ENCODE measurements at regions not wholly inside any gene's neighbourhood (a gene's known extent, or its start where the extent isn't known, plus 50 kb on each side); places are given as distances from the start of the nearest gene placed in this dataset.

DNA sequence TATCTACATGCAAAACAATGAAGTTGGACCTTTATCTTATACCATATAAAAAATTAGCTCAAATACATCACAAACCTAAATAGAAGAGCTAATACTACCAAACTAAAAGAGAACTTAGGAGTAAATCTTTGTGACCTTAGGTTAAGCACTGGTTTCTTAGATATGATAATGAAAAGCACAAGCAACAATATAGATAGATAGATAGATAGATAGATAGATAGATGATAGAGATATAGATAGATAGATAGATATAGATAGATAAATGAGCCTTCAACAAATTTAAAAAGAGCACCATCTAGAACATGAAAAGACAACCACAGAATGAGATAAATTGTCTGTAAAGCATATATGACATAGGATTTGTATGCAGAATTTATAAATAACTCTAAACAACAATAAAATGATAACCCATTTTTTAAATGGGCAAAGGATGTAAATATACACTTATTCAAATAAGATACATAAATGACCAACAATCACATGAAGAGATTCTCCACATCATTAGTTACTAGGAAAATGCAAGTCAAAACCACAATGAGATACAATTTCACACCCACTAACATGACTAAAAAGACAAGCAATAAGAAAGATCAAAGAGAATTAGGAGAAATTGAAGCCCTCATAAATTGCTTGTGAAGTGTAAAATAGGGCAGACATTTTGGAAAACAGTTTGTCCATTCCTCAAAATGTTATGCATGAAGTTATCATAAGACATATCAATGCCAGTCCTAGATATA, 293.7 kb downstream of the BTG1 start:
- Histone ChIP-seq H3K4me3 (ENCODE audit: low read depth, low read length) (no peak overlapping the region), H3K4me1 (no peaks in the 10 kb centered on the region), H3K27me3 (no peaks in the 10 kb centered on the region), H3K36me3 (no peaks in the 10 kb centered on the region), H3K9me3 (no peaks in the 10 kb centered on the region)
- no peak for DNase-seq
- TF ChIP-seq, protein P1, sequence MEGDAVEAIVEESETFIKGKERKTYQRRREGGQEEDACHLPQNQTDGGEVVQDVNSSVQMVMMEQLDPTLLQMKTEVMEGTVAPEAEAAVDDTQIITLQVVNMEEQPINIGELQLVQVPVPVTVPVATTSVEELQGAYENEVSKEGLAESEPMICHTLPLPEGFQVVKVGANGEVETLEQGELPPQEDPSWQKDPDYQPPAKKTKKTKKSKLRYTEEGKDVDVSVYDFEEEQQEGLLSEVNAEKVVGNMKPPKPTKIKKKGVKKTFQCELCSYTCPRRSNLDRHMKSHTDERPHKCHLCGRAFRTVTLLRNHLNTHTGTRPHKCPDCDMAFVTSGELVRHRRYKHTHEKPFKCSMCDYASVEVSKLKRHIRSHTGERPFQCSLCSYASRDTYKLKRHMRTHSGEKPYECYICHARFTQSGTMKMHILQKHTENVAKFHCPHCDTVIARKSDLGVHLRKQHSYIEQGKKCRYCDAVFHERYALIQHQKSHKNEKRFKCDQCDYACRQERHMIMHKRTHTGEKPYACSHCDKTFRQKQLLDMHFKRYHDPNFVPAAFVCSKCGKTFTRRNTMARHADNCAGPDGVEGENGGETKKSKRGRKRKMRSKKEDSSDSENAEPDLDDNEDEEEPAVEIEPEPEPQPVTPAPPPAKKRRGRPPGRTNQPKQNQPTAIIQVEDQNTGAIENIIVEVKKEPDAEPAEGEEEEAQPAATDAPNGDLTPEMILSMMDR (IDR thresholded peaks at IDR 0.05; ENCODE audit: low read depth, low read length): no peak

DNA sequence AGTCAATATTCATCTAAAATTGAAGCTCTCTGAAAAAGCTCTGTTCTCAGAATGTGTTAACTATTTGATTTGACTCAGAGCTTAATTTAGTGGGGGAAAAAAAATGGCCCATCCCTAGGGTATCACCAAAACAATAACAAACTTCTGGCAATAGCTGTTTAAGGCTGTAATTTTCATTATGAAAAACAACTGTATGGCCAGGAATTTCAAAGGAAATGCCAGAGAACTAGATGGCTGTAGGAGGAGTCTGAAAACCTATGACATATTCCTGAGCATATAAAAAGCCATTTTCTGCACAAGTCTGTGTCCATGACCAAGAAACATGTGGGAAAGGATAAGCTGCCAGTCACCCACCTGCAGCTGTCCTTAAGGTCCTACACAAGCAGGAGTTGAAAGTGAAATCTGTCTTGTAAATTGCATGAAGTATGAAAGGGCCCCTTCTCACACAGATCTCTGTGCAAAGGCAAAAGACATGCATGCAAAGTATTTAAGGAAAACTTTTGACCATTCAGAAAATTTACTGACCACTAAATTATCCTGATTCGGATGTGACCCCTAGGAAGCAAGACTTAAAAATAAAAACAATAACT, 299.1 kb downstream of the BTG1 start:
- H3K27me3 ChIP-seq: no peaks in the 10 kb centered on the region
- DNase-seq: no peak
- TF ChIP-seq, protein P1 (IDR thresholded peaks at IDR 0.05; ENCODE audit: low read depth, low read length): no peak
- H3K9me3 ChIP-seq: no peaks in the 10 kb centered on the region
- no peaks in the 10 kb centered on the region for H3K4me1 ChIP-seq
- no peaks in the 10 kb centered on the region for H3K36me3 ChIP-seq
- H3K4me3 ChIP-seq (ENCODE audit: low read depth, low read length): no peak overlapping the region

DNA sequence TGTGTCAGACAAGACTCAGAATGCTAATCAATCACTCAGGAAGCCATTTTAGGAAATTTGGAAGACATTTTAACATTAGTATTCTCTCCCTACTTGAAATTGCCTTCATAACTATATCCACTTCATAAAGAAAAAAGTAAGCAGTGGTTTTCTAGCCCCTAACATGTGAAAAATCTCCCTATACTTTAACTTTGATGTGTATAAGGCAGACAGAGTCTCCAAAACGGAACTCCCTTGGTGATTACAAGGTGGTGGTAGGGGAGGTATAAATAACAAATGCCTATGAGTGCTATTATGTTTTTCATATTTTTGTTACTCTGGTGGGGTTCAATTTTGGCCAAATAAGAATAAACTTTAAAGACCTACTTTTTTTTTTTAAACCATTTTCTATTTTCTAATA, 300.3 kb downstream of the BTG1 start:
- Histone ChIP-seq H3K4me1 (no peaks in the 10 kb centered on the region), H3K4me3 (ENCODE audit: low read depth, low read length) (no peak overlapping the region), H3K27me3 (no peaks in the 10 kb centered on the region), H3K9me3 (no peaks in the 10 kb centered on the region), H3K36me3 (no peaks in the 10 kb centered on the region)
- DNase-seq: no peak
- TF ChIP-seq, protein P1 (IDR thresholded peaks at IDR 0.05; ENCODE audit: low read depth, low read length): no peak

DNA sequence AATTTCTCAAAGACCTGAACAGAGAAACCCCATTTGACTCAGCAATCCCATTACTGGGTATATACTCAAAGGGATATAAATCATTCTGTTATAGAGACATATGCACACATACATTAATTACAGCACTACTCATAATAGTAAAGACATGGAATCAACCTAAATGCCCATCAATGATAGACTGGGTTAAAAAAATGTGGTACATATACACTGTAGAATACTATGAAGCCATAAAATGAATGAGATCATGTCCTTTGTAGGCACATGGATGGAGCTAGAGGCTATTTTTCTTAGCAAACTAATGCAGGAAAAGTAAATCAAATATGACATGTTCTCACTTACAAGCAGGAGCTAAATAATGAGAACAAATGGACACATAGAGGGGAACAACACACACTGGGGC, 303.8 kb downstream of the BTG1 start:
- Histone ChIP-seq H3K9me3 (no peaks in the 10 kb centered on the region), H3K4me3 (ENCODE audit: low read depth, low read length) (no peak overlapping the region), H3K36me3 (no peaks in the 10 kb centered on the region), H3K27me3 (no peaks in the 10 kb centered on the region), H3K4me1 (no peaks in the 10 kb centered on the region)
- TF ChIP-seq, protein P1 (IDR thresholded peaks at IDR 0.05; ENCODE audit: low read depth, low read length): no peak
- no peak for DNase-seq

DNA sequence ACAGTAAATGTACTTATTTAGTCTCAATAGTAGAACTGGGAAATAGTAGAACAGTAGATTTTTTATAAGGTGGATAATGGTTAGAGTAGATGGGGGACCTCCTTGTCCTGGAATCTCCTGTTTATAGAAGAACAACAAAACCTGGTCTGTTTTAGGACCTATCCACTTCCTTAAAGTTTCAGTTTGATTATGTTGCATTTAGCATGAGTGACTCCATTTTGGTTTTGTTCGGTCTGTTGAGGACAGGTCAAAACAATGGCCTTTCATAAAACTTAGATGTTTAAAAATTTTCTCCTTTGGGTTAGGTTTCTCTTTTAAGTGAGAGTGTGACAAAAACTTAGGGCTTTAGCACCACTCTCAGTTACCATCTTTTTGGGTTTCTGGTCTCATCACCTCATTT, 308.9 kb downstream of the BTG1 start:
- H3K4me3 ChIP-seq (ENCODE audit: low read depth, low read length): no peak overlapping the region
- DNase-seq: no peak
- H3K36me3 ChIP-seq: no peaks in the 10 kb centered on the region
- H3K4me1 ChIP-seq: no peaks in the 10 kb centered on the region
- no peaks in the 10 kb centered on the region for H3K9me3 ChIP-seq
- TF ChIP-seq, protein P1 (IDR thresholded peaks at IDR 0.05; ENCODE audit: low read depth, low read length): no peak
- no peaks in the 10 kb centered on the region for H3K27me3 ChIP-seq

DNA sequence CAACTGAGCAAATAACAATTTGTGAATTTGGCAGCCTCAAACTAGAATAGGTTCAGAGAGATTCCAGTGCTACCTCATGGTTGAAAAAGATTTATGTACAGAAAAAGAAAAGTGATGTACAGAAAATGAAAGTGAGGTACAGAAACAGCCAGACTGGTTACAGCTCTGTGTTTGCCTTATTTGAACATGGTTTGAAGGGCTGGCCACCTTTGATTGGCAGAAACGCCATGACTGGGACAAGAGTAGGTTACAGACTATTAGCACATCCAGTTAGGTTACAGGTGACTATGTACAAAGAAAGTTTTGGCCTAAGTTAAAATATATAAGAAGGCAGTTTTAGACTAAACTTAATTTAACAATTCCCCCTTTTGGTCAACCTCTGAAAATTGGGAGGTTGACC, 309.4 kb downstream of the BTG1 start:
- no peaks in the 10 kb centered on the region for H3K36me3 ChIP-seq
- TF ChIP-seq, protein P1 (IDR thresholded peaks at IDR 0.05; ENCODE audit: low read depth, low read length): no peak

More for the DNA sequence above, 309.4 kb downstream of the BTG1 start:
- no peak for DNase-seq
- Histone ChIP-seq H3K4me3 (ENCODE audit: low read depth, low read length) (no peak overlapping the region), H3K27me3 (no peaks in the 10 kb centered on the region), H3K9me3 (no peaks in the 10 kb centered on the region), H3K4me1 (no peaks in the 10 kb centered on the region)

All from BE2C (cell line).